GM12874 (cell line): ENCODE measurements at regions not wholly inside any gene's neighbourhood (a gene's known extent, or its start where the extent isn't known, plus 50 kb on each side); places are given as distances from the start of the nearest gene placed in this dataset.

Experiments used
- TF ChIP-seq, protein P1 (sequence below): IDR thresholded peaks from 2 replicates; pipeline ENCODE4 v1.5.1; 2011; ENCODE audit warnings: low read depth, mild to moderate bottlenecking, control low read depth, low read length, moderate library complexity; ENCODE audit not compliant: insufficient read depth

DNA sequence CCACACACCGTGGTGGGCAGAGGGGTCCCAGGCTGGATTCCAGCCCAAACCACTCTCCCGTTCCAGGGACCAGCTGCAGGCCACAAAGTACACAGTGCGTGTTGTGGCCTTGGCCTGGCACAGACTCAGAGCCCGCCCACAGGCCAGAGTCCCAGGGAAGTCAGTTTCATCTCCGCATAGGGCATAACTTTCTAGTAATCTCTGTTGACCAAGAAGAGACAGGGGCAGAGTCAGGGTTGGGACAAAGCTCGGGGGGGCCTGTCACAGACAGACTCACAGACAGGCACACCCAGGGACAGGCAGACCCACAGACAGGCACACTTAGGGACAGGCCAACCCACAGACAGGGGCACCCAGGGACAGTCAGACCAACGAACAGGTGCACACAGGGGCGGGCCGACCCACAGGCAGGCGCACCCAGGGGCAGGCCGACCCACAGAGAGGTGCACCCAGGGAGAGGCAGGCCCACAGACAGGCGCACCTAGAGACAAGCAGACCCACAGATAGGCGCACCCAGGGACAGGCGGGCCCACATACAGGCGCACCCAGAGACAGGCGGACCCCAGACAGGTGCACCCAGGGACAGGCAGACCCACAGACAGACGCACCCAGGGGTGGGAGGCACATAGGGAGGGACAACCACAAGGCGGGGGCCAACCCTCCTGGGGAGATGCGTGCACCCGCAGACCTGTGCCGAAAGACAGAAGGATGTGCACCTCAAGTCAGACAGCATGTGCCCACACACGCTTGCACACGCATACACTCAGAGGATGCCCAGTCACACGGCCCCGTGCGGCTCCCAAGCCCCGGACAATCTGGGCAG, 323.3 kb upstream of the RTL1 start:
- TF ChIP-seq, protein P1, sequence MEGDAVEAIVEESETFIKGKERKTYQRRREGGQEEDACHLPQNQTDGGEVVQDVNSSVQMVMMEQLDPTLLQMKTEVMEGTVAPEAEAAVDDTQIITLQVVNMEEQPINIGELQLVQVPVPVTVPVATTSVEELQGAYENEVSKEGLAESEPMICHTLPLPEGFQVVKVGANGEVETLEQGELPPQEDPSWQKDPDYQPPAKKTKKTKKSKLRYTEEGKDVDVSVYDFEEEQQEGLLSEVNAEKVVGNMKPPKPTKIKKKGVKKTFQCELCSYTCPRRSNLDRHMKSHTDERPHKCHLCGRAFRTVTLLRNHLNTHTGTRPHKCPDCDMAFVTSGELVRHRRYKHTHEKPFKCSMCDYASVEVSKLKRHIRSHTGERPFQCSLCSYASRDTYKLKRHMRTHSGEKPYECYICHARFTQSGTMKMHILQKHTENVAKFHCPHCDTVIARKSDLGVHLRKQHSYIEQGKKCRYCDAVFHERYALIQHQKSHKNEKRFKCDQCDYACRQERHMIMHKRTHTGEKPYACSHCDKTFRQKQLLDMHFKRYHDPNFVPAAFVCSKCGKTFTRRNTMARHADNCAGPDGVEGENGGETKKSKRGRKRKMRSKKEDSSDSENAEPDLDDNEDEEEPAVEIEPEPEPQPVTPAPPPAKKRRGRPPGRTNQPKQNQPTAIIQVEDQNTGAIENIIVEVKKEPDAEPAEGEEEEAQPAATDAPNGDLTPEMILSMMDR, result no peak

DNA sequence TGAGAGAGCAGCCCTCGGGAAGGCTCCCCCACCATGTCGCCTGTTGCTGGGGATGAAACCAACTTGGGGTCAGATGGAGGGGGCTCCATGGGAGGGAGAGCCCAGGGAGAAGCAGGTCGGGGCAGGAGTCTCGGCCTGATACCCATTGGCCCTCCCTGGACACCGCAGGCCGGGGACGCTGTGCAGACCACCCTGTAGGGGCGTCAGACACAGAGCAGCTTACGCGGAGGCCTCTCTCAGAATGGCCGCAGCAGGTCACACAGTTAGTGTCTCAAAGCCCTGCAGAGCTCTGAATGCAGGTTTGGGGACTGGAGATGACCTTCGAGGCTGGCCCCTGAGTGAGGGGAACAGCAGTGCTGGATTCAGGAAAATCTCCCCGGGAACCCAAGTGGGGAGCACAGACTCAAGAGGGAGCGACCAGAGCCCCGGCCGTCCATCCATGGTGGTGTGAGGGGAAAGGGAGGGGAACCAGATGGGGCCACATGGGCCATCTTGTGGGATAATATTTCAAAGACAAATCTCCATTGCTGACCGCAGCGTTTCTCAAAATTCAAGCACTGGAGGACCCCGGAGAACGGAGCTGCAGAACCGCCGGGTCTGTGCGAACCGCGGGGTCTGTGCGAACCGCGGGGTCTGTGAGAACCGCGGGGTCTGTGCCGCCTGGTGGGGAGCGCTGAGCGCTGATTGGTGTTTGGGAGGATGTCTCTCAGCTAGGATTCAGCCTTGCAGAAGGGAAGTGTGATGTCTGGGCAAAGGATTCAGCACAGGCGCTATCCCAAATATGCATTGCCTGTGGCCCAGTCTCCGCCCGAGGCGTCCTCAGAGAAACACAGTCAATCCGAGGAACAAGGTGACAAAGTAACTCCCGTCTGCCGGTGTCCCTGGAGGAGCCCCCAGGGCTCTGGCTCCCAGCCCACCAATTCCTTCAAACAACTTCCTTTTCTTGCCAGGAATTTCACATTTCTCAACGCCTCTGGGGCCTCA, 324.4 kb upstream of the RTL1 start:
- TF ChIP-seq, protein P1, result no peak

DNA sequence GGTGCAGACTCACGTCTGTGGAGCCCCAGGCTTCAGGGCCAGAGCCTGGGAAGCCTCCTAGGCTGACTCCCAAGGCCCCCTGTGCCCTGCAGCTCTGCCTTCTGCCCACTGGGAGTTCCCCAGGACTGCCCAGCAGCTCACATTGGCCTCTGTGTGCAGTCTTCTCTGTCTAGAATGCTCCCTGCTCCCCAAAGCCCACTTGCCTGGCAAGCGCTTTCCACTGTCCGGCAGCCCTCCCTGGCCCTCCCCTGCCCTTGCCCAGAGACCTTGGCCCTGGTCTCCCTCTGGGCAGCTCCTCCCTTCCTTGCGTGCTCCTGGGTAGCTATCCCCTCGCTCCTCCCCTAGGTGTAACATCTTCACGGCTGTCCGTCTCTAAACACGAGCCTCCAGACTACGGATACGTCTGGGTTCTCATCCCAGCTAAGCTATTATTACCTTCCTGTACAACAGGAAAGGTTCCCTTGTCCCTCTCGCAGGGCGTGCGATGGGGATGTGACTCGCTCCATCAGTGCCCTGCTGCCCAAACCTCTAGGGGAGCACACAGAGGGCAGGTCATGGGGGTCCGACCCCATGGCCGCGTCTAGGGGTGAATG, 325.5 kb upstream of the RTL1 start:
- TF ChIP-seq, protein P1, result no peak

DNA sequence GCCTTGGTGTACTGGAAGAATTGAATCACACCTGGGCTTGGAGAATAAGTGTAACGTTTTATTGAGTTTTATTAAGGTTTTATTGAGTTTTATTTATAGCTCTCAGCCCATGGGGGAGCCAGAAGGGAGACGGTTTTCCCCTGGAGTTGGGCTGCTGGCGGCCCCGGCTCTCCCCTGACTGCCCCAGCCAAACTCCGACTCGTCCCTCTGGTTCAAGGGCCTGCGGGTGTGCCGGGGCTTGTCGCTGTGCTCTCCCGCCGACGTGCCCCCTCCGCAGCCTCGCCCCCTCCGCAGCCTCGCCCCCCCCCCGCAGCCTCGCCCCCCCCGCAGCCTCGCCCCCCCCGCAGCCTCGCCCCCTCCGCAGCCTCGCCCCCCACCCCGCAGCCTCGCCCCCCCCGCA, 326.1 kb upstream of the RTL1 start:
- TF ChIP-seq, protein P1, result no peak

DNA sequence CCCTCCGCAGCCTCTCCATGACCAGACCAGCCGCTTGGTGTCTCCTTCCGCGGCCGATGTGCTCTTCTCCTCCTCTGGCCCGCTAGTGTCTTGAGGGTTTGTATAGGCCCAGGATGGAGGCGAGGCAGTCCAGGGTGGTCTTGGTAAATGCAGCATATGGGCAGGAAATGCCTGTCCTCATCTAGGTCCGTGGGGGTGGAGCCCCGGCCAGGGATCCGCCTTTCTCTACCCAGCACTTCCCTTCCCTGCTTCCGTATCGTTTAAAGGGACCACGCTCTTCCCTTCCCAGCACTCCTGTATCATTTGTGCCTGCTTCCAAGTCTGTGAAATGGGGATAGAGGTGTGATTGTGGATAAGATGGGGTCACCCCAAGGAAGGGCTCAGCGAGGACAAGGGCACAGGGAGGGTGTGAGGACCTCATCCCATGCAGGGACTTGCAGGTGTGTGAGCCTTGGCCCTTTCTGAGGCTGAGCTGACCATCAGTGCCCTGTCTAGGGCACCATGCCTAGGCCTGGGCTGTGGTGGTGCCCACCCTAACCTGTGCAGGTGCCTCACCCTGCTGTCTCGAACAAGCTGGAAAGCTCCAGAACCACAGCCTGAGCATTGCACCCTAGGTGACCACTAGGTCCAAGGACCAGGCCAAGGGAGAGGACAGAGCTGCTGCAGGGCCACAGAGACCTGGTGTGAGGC, 326.8 kb upstream of the RTL1 start:
- TF ChIP-seq, protein P1, result no peak

DNA sequence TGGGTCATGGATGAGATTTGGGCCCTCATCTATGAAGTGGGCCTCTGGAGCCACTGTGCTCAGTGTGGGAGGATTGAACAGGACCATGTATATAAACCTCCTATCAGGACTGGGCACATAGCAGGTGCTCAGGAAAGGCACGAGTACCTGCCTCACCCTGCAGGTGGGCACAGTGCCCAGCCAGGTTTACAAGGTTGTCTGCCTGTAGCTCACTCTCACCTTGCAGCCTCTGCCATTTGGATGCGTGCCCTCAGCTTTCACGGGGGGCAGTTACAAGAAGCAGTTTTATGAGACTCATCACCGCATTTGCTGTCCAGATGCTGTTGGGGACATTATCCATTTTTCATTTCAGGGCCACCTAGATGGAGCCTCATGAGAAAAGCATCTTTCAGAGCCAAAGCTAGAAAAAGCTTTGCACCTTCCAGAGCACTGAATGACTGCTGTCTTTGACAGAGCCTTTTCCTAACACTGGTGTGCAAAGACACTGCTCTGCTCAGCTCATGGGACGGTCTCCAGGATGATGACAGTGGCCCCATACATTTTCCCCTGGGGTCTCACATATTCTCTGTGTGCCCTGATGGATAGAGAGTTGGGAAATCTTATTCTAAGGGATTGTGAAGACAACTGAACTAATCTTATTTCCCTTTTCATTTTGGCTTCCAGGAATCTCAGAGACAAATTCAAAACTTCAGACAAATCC, 327.5 kb upstream of the RTL1 start:
- TF ChIP-seq, protein P1, result no peak
